Activated CD8-positive, alpha-beta memory T cell treated with anti-CD3 and anti-CD28 coated beads, Interleukin-2, amount 50 U/mL, for 1 hour (primary cell): ENCODE measurements at regions not wholly inside any gene's neighbourhood (a gene's known extent, or its start where the extent isn't known, plus 50 kb on each side); places are given as distances from the start of the nearest gene placed in this dataset.

Source experiments
- DNase-seq: peaks from one replicate; pipeline ENCODE4 v3.0.0-alpha.2; 2020; ENCODE audit errors: extremely low read depth

DNA sequence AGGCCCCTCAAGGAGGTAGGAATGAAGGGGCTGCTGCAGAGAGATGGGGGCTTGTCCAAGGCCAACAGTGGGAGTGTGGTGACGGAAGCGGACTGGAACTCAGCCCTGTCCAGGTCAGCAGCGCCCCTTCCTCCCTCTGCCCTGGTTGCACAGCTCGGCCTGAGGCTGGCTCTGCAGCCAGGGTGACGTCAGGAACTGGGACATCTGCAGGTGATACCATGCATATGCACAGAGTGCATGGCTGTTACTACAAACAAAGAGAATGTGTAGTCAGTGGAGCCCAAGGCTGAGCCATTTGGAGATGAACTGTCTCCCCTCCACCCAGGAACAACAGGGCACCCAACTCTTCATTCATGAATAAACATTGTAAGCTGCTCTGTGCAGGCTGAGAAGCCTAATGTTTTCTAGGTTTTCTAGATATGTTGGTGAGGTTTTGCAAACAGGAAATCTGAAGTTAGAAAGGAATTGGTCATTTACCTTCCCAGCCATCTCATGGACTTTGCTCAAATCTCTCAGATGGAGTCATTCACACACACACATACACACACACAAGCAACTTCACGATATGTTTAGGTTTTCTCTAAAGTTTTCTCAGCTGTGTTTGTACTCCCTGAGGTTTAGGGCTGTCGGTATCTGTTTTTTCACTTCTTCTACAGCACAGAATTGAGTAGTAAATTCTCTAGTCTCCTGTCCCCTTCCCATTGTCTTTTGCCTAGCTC, 117.2 kb downstream of the TLE3 start:
- DNase-seq: no peak

DNA sequence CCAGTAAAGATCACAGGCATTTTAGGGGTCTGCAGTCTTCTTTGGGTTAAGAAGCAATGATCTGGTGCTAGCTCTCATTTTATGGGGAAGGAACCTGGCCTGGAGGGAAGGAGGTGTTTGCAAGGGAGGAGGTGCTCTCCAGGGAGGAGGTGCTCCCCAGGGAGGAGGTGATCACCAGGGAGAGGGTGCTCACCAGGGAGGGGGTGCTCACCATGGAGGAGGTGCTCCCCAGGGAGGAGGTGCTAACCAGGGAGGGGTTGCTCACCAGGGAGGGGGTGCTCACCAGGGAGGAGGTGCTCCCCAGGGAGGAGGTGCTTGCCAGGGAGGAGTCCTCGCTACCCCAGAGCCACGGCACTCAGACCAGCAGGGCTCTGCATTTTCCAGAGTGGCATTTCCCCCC, 115.7 kb downstream of the TLE3 start:
- no peak for DNase-seq

GRCh38 chr15:69983696-69984265, 113.9 kb downstream of the TLE3 start:
- DNase-seq: no peak

GRCh38 chr15:69987492-69988489, 109.9 kb downstream of the TLE3 start:
- DNase-seq: no peak

- no peak for DNase-seq
These were observed 109.0 kb downstream of the TLE3 start for GRCh38 chr15:69988541-69989225.

GRCh38 chr15:69990566-69991421, 106.9 kb downstream of the TLE3 start:
- no peak for DNase-seq

- DNase-seq: no peak
These were observed 106.2 kb downstream of the TLE3 start for GRCh38 chr15:69991551-69991980.

DNA sequence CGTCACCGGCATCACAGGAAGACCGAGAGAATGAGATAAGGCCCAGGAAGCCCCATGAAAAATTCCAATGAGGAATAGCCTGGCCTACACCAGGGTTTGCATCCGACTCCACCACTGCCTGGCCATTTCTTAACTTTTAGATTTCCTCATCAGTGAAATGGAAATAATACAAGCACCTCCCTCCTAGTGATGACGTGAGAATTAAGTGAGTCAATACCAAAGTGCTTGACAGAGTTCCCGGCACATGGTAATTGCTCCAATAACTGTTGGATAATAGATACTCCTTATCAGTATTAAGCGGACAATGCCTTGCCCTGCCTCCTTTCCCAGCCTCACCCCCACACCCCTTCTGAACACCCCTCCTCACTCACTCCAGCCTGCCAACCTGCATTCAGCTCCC, 105.4 kb downstream of the TLE3 start:
- DNase-seq: no peak

GRCh38 chr15:69994429-69995205, 103.1 kb downstream of the TLE3 start:
- DNase-seq: no peak

DNA sequence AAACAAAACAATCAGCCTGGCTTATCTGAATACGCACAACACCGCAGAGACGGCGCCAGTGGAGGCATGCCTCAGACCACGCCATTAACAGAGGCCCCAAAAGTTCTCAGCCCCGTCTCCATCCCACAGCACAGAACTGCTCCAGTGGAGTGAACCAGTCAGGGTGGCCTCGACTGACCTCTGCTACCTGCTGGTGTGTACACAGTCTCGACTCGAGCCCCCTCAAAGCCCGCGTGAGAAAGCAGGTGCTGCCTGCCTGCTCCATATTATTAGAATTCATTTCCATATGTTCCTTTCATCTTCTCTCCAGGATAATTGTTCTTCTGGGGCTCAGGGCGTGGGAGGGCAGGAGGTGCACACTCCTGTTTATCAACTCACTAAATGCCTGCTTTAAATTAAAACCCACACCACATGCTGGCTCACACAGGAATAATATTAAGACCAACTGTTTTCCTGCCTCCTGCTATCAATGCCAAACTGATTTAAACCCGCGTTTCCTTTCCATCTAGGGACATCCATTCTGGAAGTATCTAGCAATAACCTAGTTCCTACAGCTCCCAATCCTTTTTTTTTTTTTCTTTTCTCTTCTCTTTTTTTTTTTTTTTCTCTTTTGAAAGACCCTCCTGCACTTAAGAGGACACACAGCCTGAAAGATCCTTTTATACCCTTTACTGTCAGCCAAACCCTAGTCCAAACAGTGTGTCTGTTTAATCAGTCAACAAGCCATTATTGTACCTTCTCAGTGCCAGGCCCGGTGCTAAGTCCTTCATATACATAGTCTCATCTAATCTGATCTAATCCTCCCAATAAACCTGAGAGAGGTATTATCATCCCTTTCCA, 101.2 kb downstream of the TLE3 start:
- no peak for DNase-seq

GRCh38 chr15:69997161-69997485, 100.6 kb downstream of the TLE3 start:
- DNase-seq: no peak
